ENCODE measurements at regions not wholly inside any gene's neighbourhood (a gene's known extent, or its start where the extent isn't known, plus 50 kb on each side); places are given as distances from the start of the nearest gene placed in this dataset.
"Not testable (repeated sequence)": the region's sequence is repeated elsewhere in the genome, so short reads cannot be mapped to it uniquely, and the experiment has no call there.

GRCh38 chr18:28468901-28469300, 292.0 kb upstream of the CDH2 start:
- H3K4me1 Mint-ChIP-seq: peaks cover 31 to 34% of the 10 kb centered on the region in 2 donors
- peak overlapping the region in 2 of 5 donors; percentile 33 to 57 for H3K4me3 Mint-ChIP-seq
- peaks cover 7 to 10% (median 8%) of the 10 kb centered on the region in 3 donors for H3K36me3 Mint-ChIP-seq
- peaks cover 5 to 27% (median 14%) of the 10 kb centered on the region in 6 donors for H3K9me3 Mint-ChIP-seq
- H3K27ac Mint-ChIP-seq: peak overlapping the region; percentile 31 to 91 (median 78)
- no peak for DNase-seq
- peaks cover 0 to 3% (median 0%) of the 10 kb centered on the region in 3 donors for H3K27me3 Mint-ChIP-seq (ENCODE audit: low read depth in 3 of 3)

GRCh38 chr18:28466204-28466603, 289.3 kb upstream of the CDH2 start:
- peaks cover 23% of the 10 kb centered on the region in 2 donors for H3K4me1 Mint-ChIP-seq
- H3K36me3 Mint-ChIP-seq: peaks cover 0 to 4% (median 3%) of the 10 kb centered on the region in 3 donors
- H3K27me3 Mint-ChIP-seq (ENCODE audit: low read depth in 3 of 3): peaks cover 0 to 3% (median 0%) of the 10 kb centered on the region in 3 donors
- peaks cover 0 to 16% (median 10%) of the 10 kb centered on the region in 6 donors for H3K9me3 Mint-ChIP-seq
- H3K27ac Mint-ChIP-seq: no peak overlapping the region
- H3K4me3 Mint-ChIP-seq: no peak overlapping the region
- no peak for DNase-seq

DNA sequence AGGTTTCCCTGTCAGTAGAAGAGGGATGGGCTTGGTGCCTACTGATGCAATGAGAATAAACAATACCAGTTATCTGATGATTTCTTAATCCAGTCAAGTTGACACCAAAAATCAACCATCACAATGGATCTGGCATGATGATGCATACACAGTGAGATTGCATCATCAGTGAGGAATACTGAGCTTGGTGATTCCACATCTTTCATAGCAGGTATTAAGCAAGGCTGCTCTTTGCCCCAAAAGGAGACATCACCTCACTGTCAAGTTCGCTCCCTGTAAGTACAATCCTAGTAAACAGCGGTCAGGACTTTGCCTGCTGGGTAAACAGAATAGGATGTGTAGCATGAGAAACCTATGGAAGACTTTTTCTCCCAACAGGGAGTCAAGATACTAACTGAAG, 282.7 kb upstream of the CDH2 start:
- no peak overlapping the region for H3K4me3 Mint-ChIP-seq
- no peaks in the 10 kb centered on the region for H3K36me3 Mint-ChIP-seq
- H3K4me1 Mint-ChIP-seq: no peaks in the 10 kb centered on the region
- H3K27me3 Mint-ChIP-seq (ENCODE audit: low read depth in 3 of 3): peaks cover 0 to under 1% (median 0%) of the 10 kb centered on the region in 3 donors
- no peak for DNase-seq
- H3K27ac Mint-ChIP-seq: no peak overlapping the region
- peaks cover 0 to 5% (median 0%) of the 10 kb centered on the region in 6 donors for H3K9me3 Mint-ChIP-seq

DNA sequence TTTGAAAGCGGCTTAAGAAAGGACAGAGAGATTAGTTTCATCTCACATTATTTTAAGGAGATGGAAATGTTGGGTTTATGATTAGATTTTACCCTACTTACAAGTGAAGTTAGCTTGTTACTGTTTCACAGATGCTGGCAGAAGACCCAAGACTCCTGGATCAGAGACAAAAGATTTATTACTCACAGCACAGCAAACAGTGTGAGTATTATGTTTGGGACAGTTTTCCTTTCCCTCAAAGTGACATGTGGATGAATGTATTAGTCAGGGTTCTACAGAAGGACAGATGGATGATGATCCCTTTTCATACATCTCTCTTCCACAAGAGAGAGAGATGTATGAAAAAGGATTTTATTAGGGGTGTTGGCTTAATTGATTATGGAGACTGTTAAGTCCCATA, 281.8 kb upstream of the CDH2 start:
- peaks cover 0 to 5% (median 0%) of the 10 kb centered on the region in 6 donors for H3K9me3 Mint-ChIP-seq
- no peaks in the 10 kb centered on the region for H3K4me1 Mint-ChIP-seq
- no peak overlapping the region for H3K27ac Mint-ChIP-seq
- no peak overlapping the region for H3K4me3 Mint-ChIP-seq
- peaks cover 0 to under 1% (median 0%) of the 10 kb centered on the region in 3 donors for H3K36me3 Mint-ChIP-seq
- H3K27me3 Mint-ChIP-seq (ENCODE audit: low read depth in 3 of 3): peaks cover 0 to 1% (median 0%) of the 10 kb centered on the region in 3 donors
- no peak for DNase-seq

GRCh38 chr18:28457784-28458183, 280.9 kb upstream of the CDH2 start:
- peaks cover 0 to 5% (median 0%) of the 10 kb centered on the region in 6 donors for H3K9me3 Mint-ChIP-seq
- peaks cover 0 to 1% (median 0%) of the 10 kb centered on the region in 3 donors for H3K27me3 Mint-ChIP-seq (ENCODE audit: low read depth in 3 of 3)
- H3K4me1 Mint-ChIP-seq: no peaks in the 10 kb centered on the region
- peaks cover 0 to 6% (median 0%) of the 10 kb centered on the region in 3 donors for H3K36me3 Mint-ChIP-seq
- DNase-seq: no peak
- no peak overlapping the region for H3K4me3 Mint-ChIP-seq
- H3K27ac Mint-ChIP-seq: no peak overlapping the region

GRCh38 chr18:28455971-28456370, 279.0 kb upstream of the CDH2 start:
- Mint-ChIP-seq H3K4me1 (no peaks in the 10 kb centered on the region), H3K27me3 (ENCODE audit: low read depth in 3 of 3) (peaks cover 0 to 1% (median 0%) of the 10 kb centered on the region in 3 donors), H3K27ac (no peak overlapping the region), H3K9me3 (peaks cover 0 to 10% (median under 1%) of the 10 kb centered on the region in 6 donors), H3K4me3 (no peak overlapping the region), H3K36me3 (peaks cover 0 to 6% (median 0%) of the 10 kb centered on the region in 3 donors)
- DNase-seq: no peak

GRCh38 chr18:28439870-28440269, 262.9 kb upstream of the CDH2 start:
- peaks cover 0 to 6% (median 0%) of the 10 kb centered on the region in 3 donors for H3K27me3 Mint-ChIP-seq (ENCODE audit: low read depth in 3 of 3)
- H3K27ac Mint-ChIP-seq: no peak overlapping the region
- H3K9me3 Mint-ChIP-seq: peaks cover 0 to 14% (median 10%) of the 10 kb centered on the region in 6 donors
- no peak for DNase-seq
- no peaks in the 10 kb centered on the region for H3K4me1 Mint-ChIP-seq
- peaks cover 0 to 4% (median 0%) of the 10 kb centered on the region in 3 donors for H3K36me3 Mint-ChIP-seq
- no peak overlapping the region for H3K4me3 Mint-ChIP-seq

GRCh38 chr18:28438381-28438780, 261.5 kb upstream of the CDH2 start:
- Mint-ChIP-seq H3K27me3 (ENCODE audit: low read depth in 3 of 3) (peaks cover 0 to 6% (median 0%) of the 10 kb centered on the region in 3 donors), H3K4me3 (no peak overlapping the region), H3K27ac (no peak overlapping the region), H3K36me3 (peaks cover 0 to 4% (median 0%) of the 10 kb centered on the region in 3 donors), H3K4me1 (peaks cover 0 to 1% of the 10 kb centered on the region in 2 donors), H3K9me3 (peaks cover 0 to 14% (median 10%) of the 10 kb centered on the region in 6 donors)
- DNase-seq: no peak

DNA sequence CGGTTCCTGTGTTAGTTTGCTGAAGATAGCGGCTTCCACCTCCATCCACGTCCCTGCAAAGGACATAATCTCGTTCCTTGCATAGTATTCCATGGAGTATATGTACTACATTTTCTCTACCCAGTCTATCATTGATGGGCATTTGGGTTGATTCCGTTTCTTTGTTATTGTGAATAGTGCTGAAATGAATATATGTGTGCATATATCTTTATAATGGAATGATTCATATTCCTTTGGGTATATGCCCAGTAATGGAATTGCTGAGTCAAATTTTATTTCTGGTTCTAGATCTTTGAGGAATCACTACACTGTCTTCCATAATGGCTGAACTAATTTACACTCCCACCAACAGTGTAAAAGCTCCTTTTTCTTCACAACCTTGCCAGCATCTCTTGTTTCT, 255.4 kb upstream of the CDH2 start:
- Mint-ChIP-seq H3K27ac (peak overlapping the region in 1 of 6 donors; percentile 80), H3K4me1 (peaks cover 0 to 1% of the 10 kb centered on the region in 2 donors), H3K9me3 (peaks cover 0 to 13% (median 7%) of the 10 kb centered on the region in 6 donors), H3K27me3 (ENCODE audit: low read depth in 3 of 3) (peaks cover 0 to 3% (median 3%) of the 10 kb centered on the region in 3 donors), H3K4me3 (no peak overlapping the region), H3K36me3 (no peaks in the 10 kb centered on the region)
- DNase-seq: no peak

DNA sequence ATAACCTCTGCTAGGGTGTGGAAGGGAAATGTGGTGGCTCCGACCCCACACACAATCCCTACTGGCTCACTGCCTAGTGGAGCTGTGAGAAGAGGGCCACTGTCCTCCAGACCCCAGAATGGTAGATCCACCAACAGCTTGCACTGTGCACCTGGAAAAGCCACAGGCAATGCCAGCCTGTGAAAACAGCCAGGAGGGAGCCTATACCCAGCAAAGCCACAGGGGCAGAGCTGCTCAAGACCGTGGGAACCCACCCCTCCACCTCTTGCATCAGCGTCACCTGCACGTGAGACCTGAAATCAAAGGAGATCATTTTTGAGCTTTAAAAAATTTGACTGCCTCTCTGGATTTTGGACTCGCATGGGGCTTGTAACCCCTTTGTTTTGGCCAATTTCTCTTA, 249.0 kb upstream of the CDH2 start:
- Mint-ChIP-seq H3K27me3 (ENCODE audit: low read depth in 3 of 3) (no peaks in the 10 kb centered on the region), H3K4me1 (no peaks in the 10 kb centered on the region), H3K9me3 (peaks cover 3 to 31% (median 14%) of the 10 kb centered on the region in 6 donors), H3K4me3 (no peak overlapping the region), H3K27ac (no peak overlapping the region), H3K36me3 (no peaks in the 10 kb centered on the region)
- no peak for DNase-seq

- Mint-ChIP-seq H3K9me3 (peaks cover 3 to 24% (median 14%) of the 10 kb centered on the region in 6 donors), H3K36me3 (no peaks in the 10 kb centered on the region), H3K27me3 (ENCODE audit: low read depth in 3 of 3) (no peaks in the 10 kb centered on the region), H3K27ac (no peak overlapping the region), H3K4me1 (no peaks in the 10 kb centered on the region), H3K4me3 (no peak overlapping the region)
- DNase-seq: no peak
These were observed 245.6 kb upstream of the CDH2 start for GRCh38 chr18:28422577-28422976.

- not testable (repeated sequence) for H3K27ac Mint-ChIP-seq; H3K27me3 Mint-ChIP-seq (ENCODE audit: low read depth in 3 of 3); H3K4me1 Mint-ChIP-seq; H3K36me3 Mint-ChIP-seq; DNase-seq; H3K4me3 Mint-ChIP-seq
- peaks cover 3 to 19% (median 14%) of the 10 kb centered on the region in 6 donors for H3K9me3 Mint-ChIP-seq
These were observed 245.0 kb upstream of the CDH2 start for GRCh38 chr18:28421950-28422349.

- DNase-seq: no peak
- H3K27ac Mint-ChIP-seq: no peak overlapping the region
- H3K4me3 Mint-ChIP-seq: no peak overlapping the region
- H3K27me3 Mint-ChIP-seq (ENCODE audit: low read depth in 3 of 3): peaks cover 0 to 2% (median 0%) of the 10 kb centered on the region in 3 donors
- H3K4me1 Mint-ChIP-seq: no peaks in the 10 kb centered on the region
- peaks cover 0 to 9% (median 0%) of the 10 kb centered on the region in 6 donors for H3K9me3 Mint-ChIP-seq
- H3K36me3 Mint-ChIP-seq: no peaks in the 10 kb centered on the region
These were observed 235.6 kb upstream of the CDH2 start for GRCh38 chr18:28412521-28412920.

DNA sequence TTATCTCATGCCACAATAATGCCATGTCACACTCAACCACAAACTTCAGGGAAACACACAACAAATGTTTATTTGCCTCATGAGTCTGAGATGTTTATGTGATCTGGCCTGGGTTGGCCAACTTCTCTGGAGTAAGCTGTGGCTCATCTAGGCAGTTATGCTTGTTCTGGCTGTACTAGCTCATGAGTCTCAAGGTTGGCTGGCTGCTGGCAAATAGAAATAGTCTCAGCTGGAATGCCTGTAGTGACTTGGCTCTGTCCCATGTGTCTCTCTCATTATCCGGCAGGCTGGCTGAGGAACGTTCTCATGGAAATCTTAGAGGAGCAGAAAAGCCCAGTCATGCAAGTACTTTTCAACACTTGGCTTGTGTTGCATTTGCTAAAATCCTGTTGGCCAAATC, 234.9 kb upstream of the CDH2 start:
- DNase-seq: no peak
- H3K27me3 Mint-ChIP-seq (ENCODE audit: low read depth in 3 of 3): peaks cover 0 to 2% (median 0%) of the 10 kb centered on the region in 3 donors
- no peak overlapping the region for H3K27ac Mint-ChIP-seq
- H3K36me3 Mint-ChIP-seq: no peaks in the 10 kb centered on the region
- H3K4me1 Mint-ChIP-seq: no peaks in the 10 kb centered on the region
- no peak overlapping the region for H3K4me3 Mint-ChIP-seq
- peaks cover 0 to 9% (median 0%) of the 10 kb centered on the region in 6 donors for H3K9me3 Mint-ChIP-seq

DNA sequence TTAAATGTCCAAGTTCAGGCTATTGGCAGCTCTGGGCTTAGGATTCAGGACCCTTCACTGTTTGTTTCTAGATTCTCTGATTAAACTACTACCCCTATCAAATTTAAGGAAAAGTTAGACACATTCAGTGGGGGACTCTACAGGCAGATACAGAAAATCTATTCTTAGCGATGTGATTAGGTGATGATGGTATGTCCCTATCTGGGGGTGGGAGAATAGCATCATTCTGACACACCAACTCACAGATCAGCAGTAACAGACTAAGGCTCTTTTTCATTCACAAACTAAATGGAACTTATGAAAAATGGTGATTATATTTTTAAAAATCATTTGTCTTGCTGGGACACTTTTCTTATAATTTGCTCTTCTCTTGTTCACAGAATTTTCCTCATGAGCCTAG, 232.9 kb upstream of the CDH2 start:
- no peaks in the 10 kb centered on the region for H3K36me3 Mint-ChIP-seq
- H3K27ac Mint-ChIP-seq: no peak overlapping the region
- H3K4me1 Mint-ChIP-seq: no peaks in the 10 kb centered on the region
- H3K27me3 Mint-ChIP-seq (ENCODE audit: low read depth in 3 of 3): peaks cover 0 to 2% (median 0%) of the 10 kb centered on the region in 3 donors
- H3K9me3 Mint-ChIP-seq: peaks cover 0 to 5% (median 0%) of the 10 kb centered on the region in 6 donors
- H3K4me3 Mint-ChIP-seq: no peak overlapping the region
- no peak for DNase-seq
